Left ventricle myocardium superior (tissue), 1 donor: ENCODE measurements at regions not wholly inside any gene's neighbourhood (a gene's known extent, or its start where the extent isn't known, plus 50 kb on each side); places are given as distances from the start of the nearest gene placed in this dataset.
"Not testable (repeated sequence)": the region's sequence is repeated elsewhere in the genome, so short reads cannot be mapped to it uniquely, and the experiment has no call there.

Experiments
- ATAC-seq: fragments of 200-7000 bp; cut with Tn5 transposase; one replicate; pipeline ENCODE4 v1.9.1; 2020; ENCODE audit warnings: mild to moderate bottlenecking, moderate library complexity
- DNase-seq: peaks from one replicate; pipeline ENCODE4 v3.0.0-alpha.2; 2020
- intact Hi-C: fragments of 100-400 bp; cut with micrococcal nuclease; formaldehyde crosslinking; loops from one replicate; pipeline ENCODE4 v1.11.0; 2022
- donor health status: DM: no; HTN: yes; CAD: no; lungs with severe emphysema.

GRCh38 chr3:18989237-18989795, 159.0 kb upstream of the KCNH8 start:
- DNase-seq = no peak
- intact Hi-C loops = no loop called here
- ATAC-seq = no peak

DNA sequence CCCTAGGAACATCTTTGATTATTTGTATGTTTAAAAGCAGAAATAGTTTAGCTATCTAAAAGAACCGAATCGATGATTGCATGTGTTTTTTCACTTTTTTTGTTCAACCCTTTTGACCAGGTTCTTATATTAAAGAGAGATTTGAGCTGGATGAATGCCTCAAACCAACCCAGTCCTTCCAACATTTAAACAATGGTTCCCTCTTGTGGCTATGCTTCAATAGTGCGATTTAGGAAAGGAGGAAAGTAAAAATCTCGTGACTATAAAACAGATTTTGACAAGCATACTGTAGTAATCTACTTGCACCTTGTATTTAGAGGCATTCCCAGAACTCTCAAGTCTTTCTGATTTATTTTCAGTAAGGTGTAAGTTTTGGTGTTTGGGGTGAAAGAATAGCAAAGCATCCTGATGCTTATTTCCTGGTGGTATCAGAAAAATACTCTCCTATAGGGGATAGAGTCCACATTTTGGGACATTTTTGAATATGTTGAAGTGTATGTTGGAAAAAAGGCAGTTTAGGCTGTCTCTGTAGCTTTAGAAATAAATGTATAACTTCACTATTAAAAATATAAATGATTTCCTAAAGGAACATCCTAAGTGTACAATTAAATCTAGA, 159.6 kb upstream of the KCNH8 start:
- intact Hi-C loops = no loop called here
- ATAC-seq (no peak), DNase-seq (no peak)

DNA sequence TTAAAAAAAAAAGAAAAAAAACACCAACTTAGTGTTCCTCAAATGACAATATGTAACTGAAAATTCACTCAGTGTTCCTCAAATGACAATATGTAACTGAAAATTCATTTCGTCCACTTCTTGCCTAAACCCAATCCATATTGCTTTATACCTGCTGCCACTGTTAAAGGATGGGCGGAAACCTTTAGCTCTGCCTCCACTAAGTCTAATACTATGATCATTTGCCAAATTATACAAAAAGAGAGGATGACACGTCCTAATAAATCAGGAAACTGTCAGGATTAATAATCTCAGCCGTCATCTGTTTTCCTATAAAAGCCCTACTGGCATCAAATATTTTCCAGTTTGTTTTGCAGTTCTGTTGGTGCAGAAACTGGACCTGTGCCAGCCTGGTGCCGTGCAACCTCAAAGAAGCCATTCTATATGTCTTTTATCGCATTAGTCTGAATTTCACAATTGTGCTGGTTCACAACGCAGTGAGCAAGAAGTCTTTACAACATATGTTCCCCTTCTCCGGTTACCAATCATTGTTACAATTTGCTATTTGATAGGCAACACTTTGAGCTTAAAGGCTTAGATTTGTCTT, 160.4 kb upstream of the KCNH8 start:
- ATAC-seq = no peak
- intact Hi-C loops = no loop called here
- DNase-seq = no peak

DNA sequence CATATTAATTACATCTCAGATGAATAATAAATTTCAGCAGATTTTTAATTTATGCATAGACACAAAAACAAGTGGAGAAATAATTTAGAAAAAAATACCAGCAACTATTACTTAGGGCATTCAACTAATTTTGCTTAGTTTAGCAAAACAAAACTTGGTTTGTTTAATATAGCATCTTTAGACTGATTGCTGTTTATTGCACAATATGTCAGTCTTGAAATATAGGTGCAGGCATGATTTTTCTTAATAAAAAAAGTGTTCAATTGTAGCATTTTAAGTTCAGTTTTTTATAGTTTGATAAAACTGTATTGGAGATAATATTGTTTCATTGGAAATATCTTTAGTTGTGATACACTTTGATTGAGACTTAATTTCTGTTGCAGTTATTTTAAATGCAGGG, 161.2 kb upstream of the KCNH8 start:
- no peak for ATAC-seq
- intact Hi-C loops = no loop called here
- no peak for DNase-seq

GRCh38 chr3:18982920-18983319, 165.4 kb upstream of the KCNH8 start:
- no peak for ATAC-seq
- no peak for DNase-seq
- intact Hi-C loops = no loop called here

DNA sequence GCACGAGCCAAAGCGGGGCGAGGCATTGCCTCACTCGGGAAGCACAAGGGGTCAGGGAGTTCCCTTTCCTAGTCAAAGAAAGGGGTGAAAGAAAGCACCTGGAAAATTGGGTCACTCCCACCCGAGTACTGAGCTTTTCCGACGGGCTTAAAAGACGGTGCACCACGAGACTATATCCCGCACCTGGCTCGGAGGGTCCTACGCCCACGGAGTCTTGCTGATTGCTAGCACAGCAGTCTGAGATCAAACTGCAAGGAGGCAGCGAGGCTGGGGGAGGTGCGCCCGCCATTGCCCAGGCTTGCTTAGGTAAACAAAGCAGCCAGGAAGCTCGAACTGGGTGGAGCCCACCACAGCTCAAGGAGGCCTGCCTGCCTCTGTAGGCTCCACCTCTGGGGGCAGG, 172.2 kb upstream of the KCNH8 start:
- intact Hi-C loops, ATAC-seq, DNase-seq: not testable (repeated sequence)

- no peak for DNase-seq
- ATAC-seq = no peak
- intact Hi-C loops = no loop called here
Observed at GRCh38 chr3:18968120-18968519, 180.2 kb upstream of the KCNH8 start.

DNA sequence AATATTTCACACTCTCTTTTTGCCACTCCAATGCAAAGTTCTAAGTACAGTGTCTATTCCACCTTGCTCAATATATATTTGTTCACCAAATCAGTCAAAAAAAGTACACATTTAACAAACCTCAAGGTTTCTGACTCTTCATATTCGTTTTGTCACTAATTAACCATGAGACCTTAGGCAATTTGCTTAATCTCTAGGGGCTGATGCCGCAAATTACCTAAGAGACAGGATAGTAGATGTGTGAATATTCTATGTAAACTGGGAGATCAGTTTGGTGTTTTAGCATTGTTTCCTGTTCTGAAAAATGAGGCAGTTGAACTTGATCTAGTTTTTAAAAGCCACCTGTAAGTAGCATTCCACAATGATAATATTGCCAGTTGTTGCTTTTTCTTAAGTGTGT, 182.5 kb upstream of the KCNH8 start:
- ATAC-seq = no peak
- DNase-seq = no peak
- intact Hi-C loops = no loop called here

DNA sequence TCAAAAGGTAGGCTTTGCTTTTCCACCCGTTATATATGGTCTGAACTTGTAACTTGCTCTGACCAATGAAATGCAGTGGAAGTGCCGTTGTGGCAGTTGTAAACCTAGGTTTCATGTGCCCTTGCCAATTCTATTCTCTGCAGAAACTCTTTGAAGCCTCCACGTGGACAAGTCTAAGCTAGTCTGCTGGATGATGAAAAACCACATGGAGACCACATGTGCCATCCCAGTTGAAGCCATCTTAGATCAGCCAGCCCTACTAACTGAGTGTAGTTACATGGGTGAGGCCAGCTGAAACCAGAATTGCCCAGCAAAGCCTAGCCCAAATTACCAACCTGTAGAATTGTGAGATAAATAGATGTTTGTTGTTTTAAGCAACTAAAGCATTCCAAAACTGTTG, 183.7 kb upstream of the KCNH8 start:
- ATAC-seq = no peak

GRCh38 chr3:18951333-18951732, 197.0 kb upstream of the KCNH8 start:
- intact Hi-C loops = no loop called here
- no peak for ATAC-seq
- no peak for DNase-seq

More for the DNA sequence above, 183.7 kb upstream of the KCNH8 start:
- intact Hi-C loops = no loop called here
- DNase-seq = no peak

DNA sequence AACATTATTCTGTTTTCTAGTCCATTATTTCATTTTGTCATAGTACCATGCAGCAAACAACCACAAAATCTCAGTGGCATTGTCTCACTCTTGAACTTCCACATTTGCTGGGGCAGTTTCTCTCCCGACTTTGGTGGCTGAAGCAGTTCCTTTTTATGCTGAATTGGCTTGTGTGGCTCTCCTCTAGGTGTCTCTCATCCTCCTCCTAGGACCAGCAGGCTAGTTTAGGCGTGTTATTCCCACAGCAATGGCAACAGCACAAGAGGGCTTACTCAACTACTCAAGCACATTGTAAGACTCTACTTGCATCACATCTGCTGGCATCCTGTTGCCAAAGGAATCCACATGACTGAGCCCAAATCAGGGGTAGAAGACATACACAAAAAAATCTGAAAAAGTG, 201.8 kb upstream of the KCNH8 start:
- ATAC-seq (no peak), DNase-seq (no peak)
- intact Hi-C loops = no loop called here

DNA sequence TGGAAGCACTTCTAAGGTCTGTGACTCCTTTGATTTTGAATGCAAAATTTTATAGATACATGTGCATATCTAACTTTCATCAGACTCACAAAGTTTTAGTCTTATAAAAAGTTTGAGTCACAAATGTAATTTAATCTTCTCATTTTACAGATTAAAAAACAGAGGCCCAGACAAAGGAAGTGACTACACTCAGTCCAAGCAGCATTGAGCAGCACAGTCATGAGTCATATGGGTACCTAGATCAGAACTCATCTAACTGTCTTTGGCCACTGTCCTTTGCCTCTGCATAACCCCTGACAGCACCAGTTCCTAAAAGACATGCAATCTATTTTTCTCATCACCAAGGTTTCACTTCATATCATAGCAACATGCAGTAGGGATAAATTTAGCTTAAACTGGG, 210.7 kb upstream of the KCNH8 start:
- no peak for ATAC-seq
- no peak for DNase-seq
- intact Hi-C loops = no loop called here

DNA sequence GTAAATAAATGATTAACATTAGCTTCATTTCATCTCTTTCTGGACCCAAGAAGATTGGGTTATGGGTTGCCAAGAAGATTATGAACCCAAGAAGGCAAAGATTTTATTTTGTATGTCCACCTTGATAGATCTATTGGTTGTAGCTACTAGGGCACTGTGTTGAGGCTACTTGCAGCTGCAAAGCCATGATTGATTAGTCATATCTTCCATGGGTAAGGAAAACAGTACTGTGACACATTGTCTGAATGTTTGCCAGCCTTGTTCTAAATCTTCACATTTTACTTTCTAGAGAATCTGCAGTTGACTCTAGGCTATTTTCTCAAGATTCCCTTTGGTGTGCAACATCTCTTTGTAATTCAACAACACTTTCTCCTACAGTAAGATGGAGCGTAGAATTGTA, 229.2 kb upstream of the KCNH8 start:
- intact Hi-C loops = no loop called here
- ATAC-seq = no peak
- no peak for DNase-seq

GRCh38 chr3:18917923-18918322, 230.4 kb upstream of the KCNH8 start:
- DNase-seq = no peak
- no peak for ATAC-seq
- intact Hi-C loops = no loop called here

DNA sequence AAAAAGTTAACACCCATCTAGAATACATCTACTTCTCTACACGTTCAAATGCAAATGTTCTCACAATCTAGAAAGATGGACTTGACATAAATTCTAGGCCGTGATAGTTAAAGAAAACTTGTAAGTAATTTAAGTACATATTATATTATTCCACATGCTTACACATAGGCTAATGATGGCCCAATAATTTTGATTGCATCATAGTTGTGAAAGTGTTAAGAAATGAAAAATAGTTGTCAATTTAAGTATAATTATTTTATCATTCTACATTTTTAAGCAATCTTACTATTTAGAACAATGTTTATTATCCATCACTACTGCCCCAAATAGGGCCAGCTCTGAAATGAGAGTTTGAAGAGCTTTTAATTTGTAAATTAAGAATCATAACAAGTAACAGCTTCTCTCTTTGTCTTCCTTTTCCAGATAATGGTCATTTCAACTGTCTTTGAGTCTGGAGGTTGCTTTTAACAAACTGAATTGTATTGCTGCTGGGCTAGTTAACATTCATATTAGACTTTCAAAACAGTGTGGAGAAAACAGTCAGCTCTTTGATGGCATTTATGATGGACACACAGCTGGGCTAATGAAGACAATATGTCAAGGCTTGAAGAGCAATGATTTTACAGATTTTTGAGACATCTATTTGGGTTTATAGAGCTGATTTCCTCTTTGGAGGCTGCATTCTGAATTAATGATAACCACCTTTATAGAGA, 246.1 kb upstream of the KCNH8 start:
- intact Hi-C loops = no loop called here
- no peak for DNase-seq
- no peak for ATAC-seq

GRCh38 chr3:18901571-18901970, 246.7 kb upstream of the KCNH8 start:
- ATAC-seq (no peak), DNase-seq (no peak)
- intact Hi-C loops = no loop called here

GRCh38 chr3:18900994-18901393, 247.3 kb upstream of the KCNH8 start:
- no peak for ATAC-seq
- intact Hi-C loops = no loop called here

DNA sequence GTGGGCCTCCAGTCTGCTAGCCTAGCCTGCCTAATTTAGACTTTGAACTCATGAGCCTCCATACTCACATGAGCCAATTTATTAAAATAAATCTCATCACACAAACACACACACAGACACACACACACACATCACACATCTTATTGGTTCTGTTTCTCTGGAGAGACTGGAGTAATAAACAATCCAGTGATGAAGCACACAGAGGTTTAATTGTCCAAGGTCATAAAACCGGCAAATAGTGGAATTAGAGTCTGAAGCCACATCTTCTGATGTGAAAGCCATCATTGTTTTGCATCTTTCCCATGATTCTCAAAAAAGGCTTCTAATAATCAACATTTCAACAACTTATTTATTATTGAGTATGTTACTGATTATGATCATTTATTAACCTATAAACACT, 249.4 kb upstream of the KCNH8 start:
- ATAC-seq = no peak
- intact Hi-C loops = no loop called here
- no peak for DNase-seq

More at GRCh38 chr3:18900994-18901393, 247.3 kb upstream of the KCNH8 start:
- DNase-seq = no peak

- no peak for DNase-seq
- intact Hi-C loops = no loop called here
- ATAC-seq = no peak
Observed at GRCh38 chr3:18892756-18893155, 255.6 kb upstream of the KCNH8 start.

- intact Hi-C loops = no loop called here
- DNase-seq = no peak
- no peak for ATAC-seq
Observed at GRCh38 chr3:18892047-18892446, 256.3 kb upstream of the KCNH8 start.

DNA sequence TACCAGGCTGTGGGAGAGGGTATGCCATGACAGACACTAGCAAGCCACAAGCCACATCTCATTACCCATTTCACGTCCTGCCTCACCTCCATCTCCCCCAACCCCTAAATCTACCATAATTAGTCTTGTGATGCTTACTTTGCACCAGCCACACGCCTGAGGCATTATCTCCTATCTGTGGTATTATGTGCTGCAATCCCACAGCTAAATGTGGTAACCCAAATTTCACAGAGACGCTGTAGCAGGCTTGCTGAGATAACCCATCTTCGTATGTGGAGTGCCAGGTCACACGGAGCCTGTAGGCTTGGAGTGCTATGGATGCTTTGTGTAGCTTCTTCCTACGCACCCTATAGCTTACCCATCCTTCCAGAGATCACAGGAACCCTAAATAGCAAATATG, 256.7 kb upstream of the KCNH8 start:
- no peak for ATAC-seq
- intact Hi-C loops = no loop called here
- DNase-seq = no peak
